ENCODE measurements at regions not wholly inside any gene's neighbourhood (a gene's known extent, or its start where the extent isn't known, plus 50 kb on each side); places are given as distances from the start of the nearest gene placed in this dataset.

DNA sequence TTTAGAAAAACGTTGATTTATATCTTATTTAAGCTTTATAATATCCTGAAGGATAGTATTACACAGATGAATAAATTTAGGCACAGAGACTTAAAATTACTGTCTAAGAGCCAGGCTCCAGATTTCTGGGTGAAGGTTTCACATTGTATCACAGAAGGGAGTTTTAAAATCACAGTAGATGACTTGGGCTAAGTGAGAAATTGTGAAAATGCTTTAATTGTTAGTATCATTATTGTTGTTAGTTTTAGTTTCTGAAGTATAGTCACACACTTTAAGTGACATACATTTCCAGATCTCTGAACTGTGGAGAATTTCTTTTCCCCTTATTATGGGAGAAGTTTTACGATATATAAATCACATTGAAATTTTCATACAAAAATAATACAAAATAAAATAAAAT, 83.5 kb downstream of the NDUFS5 start:
- ATAC-seq (ENCODE audit: low FRiP score in 2 of 2) (no peak), DNase-seq (no peak)
- Histone ChIP-seq H3K9me3 (no peaks in the 10 kb centered on the region), H3K27me3 (no peaks in the 10 kb centered on the region), H3K4me1 (peaks cover 66 to 90% (median 70%) of the 10 kb centered on the region in 4 donors), H3K4me3 (no peak overlapping the region), H3K36me3 (no peaks in the 10 kb centered on the region), H3K27ac (peak overlapping the region in 3 of 4 donors; percentile 94 to 96 (median 96))
- 68 to 72% methylated on average over 2 of the region's 2 CpGs for WGBS, 2 donors
- TF ChIP-seq EP300 (IDR thresholded peaks at IDR 0.05) (no peak), POLR2A (IDR thresholded peaks at IDR 0.05) (no peak), POLR2AphosphoS5 (IDR thresholded peaks at IDR 0.05) (no peak)
- TF ChIP-seq, protein P1, sequence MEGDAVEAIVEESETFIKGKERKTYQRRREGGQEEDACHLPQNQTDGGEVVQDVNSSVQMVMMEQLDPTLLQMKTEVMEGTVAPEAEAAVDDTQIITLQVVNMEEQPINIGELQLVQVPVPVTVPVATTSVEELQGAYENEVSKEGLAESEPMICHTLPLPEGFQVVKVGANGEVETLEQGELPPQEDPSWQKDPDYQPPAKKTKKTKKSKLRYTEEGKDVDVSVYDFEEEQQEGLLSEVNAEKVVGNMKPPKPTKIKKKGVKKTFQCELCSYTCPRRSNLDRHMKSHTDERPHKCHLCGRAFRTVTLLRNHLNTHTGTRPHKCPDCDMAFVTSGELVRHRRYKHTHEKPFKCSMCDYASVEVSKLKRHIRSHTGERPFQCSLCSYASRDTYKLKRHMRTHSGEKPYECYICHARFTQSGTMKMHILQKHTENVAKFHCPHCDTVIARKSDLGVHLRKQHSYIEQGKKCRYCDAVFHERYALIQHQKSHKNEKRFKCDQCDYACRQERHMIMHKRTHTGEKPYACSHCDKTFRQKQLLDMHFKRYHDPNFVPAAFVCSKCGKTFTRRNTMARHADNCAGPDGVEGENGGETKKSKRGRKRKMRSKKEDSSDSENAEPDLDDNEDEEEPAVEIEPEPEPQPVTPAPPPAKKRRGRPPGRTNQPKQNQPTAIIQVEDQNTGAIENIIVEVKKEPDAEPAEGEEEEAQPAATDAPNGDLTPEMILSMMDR (IDR thresholded peaks at IDR 0.05): no peak

DNA sequence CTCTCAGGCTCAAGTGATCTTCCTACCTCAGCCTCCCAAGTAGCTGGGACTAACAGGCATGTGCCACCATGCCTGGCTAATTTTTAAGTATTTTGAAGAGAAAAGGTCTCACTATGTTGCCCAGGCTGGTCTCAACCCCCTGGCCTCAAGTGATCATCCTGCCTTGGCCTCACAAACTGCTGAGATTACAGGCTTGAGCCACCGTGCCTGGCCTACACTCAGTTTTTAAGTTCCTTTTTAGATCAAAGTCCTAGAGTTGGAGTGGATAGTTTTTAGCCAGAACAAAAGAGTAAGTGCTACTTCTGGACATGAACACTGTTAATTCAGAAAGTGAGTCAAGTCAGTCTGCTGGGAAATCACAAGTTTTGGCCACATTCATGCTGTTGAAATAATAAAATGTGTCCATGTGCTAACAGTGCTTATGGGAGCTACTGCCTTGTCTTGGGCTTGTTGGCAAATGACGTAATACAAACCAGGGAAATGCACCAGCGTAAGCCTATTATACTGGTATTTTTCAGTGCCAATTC, 84.2 kb downstream of the NDUFS5 start:
- Histone ChIP-seq H3K9me3 (no peaks in the 10 kb centered on the region), H3K27me3 (no peaks in the 10 kb centered on the region), H3K36me3 (no peaks in the 10 kb centered on the region), H3K27ac (peak overlapping the region; percentile 77 to 96 (median 95)), H3K4me3 (no peak overlapping the region), H3K4me1 (peaks cover 70 to 95% (median 76%) of the 10 kb centered on the region in 4 donors)
- peak in 1 of 2 donors; percentile 60 for DNase-seq
- peak; percentile 63 to 84 for ATAC-seq (ENCODE audit: low FRiP score in 2 of 2)
- 25% methylated on average over 3 of the region's 3 CpGs for WGBS, 2 donors
- TF ChIP-seq EP300 (IDR thresholded peaks at IDR 0.05) (peak in 3 of 4 donors; percentile 50 to 95 (median 66)), POLR2A (IDR thresholded peaks at IDR 0.05) (no peak), POLR2AphosphoS5 (IDR thresholded peaks at IDR 0.05) (peak; percentile 55 to 71)
- TF ChIP-seq, protein P1 (IDR thresholded peaks at IDR 0.05): no peak

- Histone ChIP-seq H3K36me3 (no peaks in the 10 kb centered on the region), H3K27me3 (no peaks in the 10 kb centered on the region), H3K27ac (peak overlapping the region; percentile 77 to 96 (median 95)), H3K4me3 (no peak overlapping the region), H3K4me1 (peaks cover 75 to 99% (median 81%) of the 10 kb centered on the region in 4 donors), H3K9me3 (no peaks in the 10 kb centered on the region)
- DNase-seq: no peak
- 48 to 64% methylated on average over 1 of the region's 1 CpG for WGBS, 2 donors
- peak; percentile 28 to 47 for ATAC-seq (ENCODE audit: low FRiP score in 2 of 2)
- TF ChIP-seq, protein P1 (IDR thresholded peaks at IDR 0.05): no peak
- no peak for TF ChIP-seq EP300 (IDR thresholded peaks at IDR 0.05)
- no peak for TF ChIP-seq POLR2A (IDR thresholded peaks at IDR 0.05)
- no peak for TF ChIP-seq POLR2AphosphoS5 (IDR thresholded peaks at IDR 0.05)
Measured at GRCh38 chr1:39110882-39111281, 84.7 kb downstream of the NDUFS5 start.

GRCh38 chr1:39113109-39113743, 87.1 kb downstream of the NDUFS5 start:
- no peak for ATAC-seq (ENCODE audit: low FRiP score in 2 of 2)
- Histone ChIP-seq H3K36me3 (no peaks in the 10 kb centered on the region), H3K27me3 (no peaks in the 10 kb centered on the region), H3K27ac (peak overlapping the region in 1 of 4 donors; percentile 96), H3K9me3 (no peaks in the 10 kb centered on the region), H3K4me1 (peaks cover 82 to 97% (median 91%) of the 10 kb centered on the region in 4 donors), H3K4me3 (no peak overlapping the region)
- WGBS, 2 donors: 59 to 60% methylated on average over 2 of the region's 2 CpGs
- DNase-seq: no peak
- no peak for TF ChIP-seq POLR2AphosphoS5 (IDR thresholded peaks at IDR 0.05)

- no peak overlapping the region for H3K4me3 ChIP-seq
- no peaks in the 10 kb centered on the region for H3K27me3 ChIP-seq
- TF ChIP-seq POLR2A (IDR thresholded peaks at IDR 0.05) (no peak), EP300 (IDR thresholded peaks at IDR 0.05) (peak in 1 of 4 donors; percentile 47)
- no peaks in the 10 kb centered on the region for H3K9me3 ChIP-seq
- ATAC-seq (ENCODE audit: low FRiP score in 2 of 2): no peak
- 68 to 75% methylated on average over 4 of the region's 4 CpGs for WGBS, 2 donors
- no peaks in the 10 kb centered on the region for H3K36me3 ChIP-seq
- H3K4me1 ChIP-seq: peaks cover 70 to 78% (median 76%) of the 10 kb centered on the region in 4 donors
- DNase-seq: no peak
- H3K27ac ChIP-seq: peak overlapping the region; percentile 12 to 58 (median 42)
Measured at GRCh38 chr1:39115271-39116110, 89.0 kb upstream of the MACF1 start.
